ENCODE measurements at regions not wholly inside any gene's neighbourhood (a gene's known extent, or its start where the extent isn't known, plus 50 kb on each side); places are given as distances from the start of the nearest gene placed in this dataset.
"Not testable (repeated sequence)": the region's sequence is repeated elsewhere in the genome, so short reads cannot be mapped to it uniquely, and the experiment has no call there.

DNA sequence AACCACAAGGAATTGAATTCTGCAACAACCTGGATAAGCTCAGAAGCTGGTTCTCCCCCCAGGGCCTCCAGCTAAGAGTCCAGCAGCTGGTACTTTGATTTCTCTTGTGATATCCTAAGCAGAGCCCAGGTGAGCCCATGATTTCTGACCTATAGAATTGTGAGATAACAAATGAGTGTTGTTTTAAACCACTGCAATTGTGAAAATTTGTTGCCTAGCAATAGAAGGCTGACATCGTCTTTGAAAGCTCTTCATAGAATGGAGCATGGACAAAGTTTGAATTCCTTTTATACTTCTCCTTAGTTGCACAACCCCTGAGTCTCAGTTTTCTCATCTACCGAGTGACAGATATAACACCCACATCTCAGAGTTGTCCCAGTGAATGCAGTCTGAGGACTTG lies 129.9 kb downstream of the TEX36 start:
- DNase-seq = no peak

- no peak for DNase-seq
Measured at GRCh38 chr10:125551247-125551646, 131.7 kb downstream of the TEX36 start.

- no peak for DNase-seq
Measured at GRCh38 chr10:125550362-125550761, 132.6 kb downstream of the TEX36 start.

DNA sequence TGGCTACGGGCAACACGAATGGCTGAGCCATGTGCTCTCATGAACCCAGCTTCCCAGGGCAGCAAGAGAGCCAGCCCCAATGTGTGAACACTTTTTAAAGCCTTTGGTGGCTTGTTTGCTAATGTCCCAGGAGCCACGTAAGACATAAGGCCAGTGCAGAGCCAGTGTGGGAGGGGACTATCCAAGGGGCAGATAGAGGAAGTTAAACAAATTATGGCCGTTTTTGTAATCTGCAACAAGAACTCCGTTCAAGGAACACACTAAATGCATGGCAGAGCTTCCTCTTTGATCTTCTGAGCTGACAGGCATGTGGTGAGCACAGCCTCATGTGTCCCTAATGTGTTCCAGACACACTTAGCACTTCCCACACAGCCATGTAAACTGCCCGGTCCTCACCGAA lies 133.3 kb downstream of the TEX36 start:
- DNase-seq = no peak

DNA sequence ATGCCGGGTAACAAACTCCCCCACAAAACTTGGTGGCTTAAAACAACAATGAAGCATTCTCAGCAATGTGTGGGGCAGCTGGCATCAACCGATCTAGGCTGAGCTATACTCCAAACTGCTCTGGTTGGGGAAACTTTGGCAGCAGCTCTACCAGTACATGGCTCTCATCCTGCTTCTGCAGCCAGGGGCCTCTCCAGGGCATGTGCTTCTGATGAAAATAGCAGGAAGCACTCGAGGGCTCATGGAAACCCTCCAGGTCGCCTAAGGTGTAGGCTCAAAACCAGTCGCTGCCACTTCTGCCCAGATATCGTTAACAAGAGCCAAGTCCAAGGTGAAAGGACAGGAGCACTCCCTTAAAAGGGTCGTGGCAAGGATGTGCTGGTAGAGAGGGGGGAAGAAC lies 134.1 kb downstream of the TEX36 start:
- DNase-seq = no peak

- no peak for DNase-seq
Measured at GRCh38 chr10:125548356-125548755, 134.6 kb downstream of the TEX36 start.

- DNase-seq = no peak
Measured at GRCh38 chr10:125547010-125547650, 135.8 kb downstream of the TEX36 start.

- no peak for DNase-seq
Measured at GRCh38 chr10:125543796-125544195, 139.2 kb downstream of the TEX36 start.

DNA sequence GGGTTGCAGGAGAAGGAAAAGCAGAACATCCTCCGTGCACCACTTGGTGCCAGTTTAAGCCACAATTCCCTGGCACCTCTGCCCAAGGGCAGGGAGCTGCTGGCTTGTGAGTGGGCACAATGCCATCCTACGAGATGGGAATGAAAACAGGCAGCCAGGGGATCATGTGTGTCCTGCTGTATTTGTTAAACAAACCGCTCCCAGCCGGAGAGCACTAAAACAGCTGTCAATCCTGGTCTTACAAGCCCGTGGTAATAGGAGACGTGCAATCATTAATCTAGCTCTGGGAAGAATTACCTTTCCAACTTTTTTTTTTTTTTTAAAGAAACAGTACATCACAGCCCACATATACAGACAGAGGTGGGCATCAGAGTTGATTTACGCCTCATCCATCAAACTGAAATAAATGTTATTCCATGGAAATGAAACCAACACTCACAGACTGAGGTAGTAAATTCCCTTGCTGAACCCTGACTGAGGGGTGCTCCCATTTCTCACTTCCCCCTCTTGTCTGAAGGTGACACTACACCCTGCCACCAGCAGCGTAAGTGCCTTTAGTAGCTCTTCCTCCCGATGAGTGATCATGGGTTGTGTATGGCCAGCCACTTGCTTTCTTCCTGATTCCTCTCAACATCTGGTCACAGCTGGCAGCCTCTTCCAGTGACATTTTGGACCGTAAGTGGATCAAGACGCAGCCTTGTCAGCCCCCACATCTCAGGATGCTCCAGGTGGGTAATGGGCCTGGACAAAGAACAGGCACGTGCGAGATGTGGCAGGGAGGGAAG lies 143.8 kb downstream of the TEX36 start:
- no peak for DNase-seq

DNA sequence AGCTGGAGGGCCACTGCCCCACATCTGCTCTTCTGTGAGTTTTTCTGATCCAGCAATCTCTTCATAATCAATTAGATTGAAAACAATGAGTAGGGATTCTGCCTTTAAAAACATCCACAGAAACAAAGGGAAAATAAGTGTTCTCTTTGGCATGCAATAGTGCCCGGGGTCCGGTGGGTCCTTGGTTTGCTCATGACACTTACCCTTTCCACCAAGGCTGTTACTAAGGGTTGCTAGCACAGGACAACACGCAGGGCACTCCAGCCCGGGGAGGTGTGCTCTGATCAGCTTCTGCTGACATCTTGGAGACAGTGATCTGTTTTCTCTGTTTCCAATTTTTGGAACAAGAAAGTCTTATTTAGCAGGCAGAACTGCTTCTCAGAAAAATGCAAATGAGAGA lies 146.7 kb downstream of the TEX36 start:
- no peak for DNase-seq

DNA sequence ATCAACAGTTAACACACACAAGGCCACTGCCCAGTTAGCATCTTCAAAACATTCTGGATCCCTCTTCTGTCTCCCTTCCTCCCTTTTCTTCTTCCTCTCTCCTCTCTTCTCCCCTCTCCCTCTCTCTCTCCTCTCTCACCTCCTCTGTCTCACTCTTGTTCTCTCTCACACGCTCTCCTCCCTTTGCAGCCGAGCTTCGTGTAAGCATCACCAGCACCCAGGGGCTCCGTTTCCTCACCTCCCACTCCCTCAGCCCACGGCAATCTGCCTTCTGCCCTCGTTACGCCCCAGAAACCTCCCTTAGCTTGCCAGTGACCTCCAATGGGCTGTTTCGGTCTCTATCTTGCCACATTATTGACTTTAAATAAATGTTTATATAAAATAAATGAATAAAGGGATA lies 147.4 kb downstream of the TEX36 start:
- no peak for DNase-seq

GRCh38 chr10:125534515-125534914 lies 148.4 kb downstream of the TEX36 start:
- DNase-seq = no peak

DNA sequence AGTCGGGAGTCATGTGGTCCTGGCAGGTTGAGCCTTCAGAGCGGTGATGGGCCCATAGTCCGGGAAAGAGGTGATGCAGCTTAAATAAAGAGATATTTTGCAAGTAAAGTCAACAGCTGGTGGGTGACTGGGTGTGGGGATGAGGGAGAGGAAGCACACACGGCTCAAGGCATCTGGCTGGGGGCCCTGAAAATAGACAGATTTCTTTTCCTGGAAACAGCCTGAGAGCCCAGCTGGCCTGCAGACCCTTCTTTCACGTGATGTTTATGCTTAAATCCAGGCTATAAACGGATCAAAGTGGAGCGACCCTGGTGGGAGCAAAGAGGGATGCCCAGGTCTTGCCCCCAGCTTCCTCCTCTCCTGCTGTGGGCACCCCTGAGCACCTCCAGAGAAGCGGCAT lies 149.1 kb downstream of the TEX36 start:
- DNase-seq = no peak

DNA sequence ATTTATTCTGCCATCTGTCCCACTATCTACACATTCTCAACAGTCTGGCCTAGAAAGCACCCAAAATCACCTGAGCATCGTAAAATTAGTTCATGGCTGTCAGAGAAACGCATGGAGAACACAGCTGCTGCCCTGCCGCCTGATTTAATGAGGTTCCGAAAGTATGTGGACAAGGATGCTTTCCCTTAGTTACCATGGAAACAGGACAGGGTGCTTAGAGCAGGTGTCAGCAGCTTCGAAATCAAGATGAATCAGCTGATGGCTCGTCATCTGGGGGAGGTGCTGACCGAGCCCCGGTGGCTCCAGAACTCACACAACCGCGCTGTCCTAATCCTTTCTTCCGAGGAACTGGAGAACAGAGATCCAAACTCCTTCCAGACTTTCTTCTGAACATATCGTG lies 151.5 kb downstream of the TEX36 start:
- no peak for DNase-seq

DNA sequence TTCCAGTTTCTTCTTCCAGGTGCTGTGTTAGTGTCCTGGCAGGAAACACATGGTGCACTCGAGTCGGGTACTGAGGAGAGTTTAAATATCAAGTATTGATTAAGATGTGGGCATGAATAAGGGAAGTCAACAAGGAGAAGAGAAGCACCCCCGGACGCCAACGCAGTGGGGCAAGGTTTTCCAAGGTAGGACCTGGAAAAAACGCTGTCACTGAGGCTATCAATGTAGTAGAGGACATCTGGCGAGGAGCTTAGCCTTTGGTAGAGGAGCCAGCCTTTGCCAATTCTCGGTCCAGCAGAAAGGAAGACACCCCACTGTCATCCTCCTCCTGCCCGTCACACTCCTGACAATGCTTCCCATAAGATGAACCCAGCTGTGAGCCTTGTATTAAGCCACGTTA lies 159.6 kb downstream of the TEX36 start:
- DNase-seq = no peak

DNA sequence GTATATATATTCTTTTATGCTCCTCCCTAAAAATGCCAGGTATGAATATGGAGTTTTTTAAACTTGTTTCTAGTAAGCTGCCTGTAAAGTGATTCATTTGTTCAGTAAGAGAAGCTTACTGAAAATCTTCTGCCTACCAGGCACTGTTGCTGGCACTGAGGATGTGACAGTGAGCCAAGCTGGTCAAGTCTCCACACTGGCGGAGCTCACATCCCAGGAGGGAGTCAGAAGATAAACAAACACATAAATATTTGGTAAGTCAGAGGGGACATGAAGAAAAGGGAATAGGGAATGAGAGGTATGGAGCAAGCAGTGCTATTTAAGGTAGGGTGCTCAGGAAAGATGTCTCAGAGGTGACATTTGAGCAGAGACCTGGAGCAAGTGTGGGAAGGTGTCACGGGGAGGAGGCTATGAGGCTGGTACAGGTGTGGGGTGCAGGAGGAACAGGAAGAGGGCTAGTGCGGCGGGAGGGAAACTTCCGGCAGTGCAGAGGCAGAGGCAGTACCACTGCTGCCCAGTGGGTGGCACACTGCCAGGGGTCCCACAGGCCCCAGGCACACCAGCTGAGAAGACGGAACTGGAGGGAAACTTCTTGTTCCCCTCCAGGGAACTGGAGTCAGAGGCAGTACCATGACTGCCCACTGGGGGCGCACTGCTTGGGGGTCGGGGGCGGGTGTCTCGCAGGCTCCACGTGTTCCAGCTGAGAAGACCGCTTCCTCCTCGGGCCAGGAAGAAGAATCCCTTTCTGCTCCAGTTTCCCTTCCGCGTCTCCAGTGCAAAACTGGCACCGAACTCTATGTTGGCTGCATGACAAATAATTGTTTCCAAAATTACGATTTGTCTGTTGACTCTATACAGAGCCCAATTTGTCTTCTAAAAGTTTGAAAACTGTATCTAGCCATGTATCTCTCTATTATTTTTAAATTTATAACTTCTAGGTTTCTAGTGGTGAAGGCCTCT lies 161.0 kb downstream of the TEX36 start:
- DNase-seq = no peak

GRCh38 chr10:125520968-125521367 lies 162.0 kb downstream of the TEX36 start:
- no peak for DNase-seq

- not testable (repeated sequence) for DNase-seq
Measured at GRCh38 chr10:125518397-125518796, 164.6 kb downstream of the TEX36 start.

- DNase-seq = no peak
Measured at GRCh38 chr10:125515571-125515970, 167.4 kb downstream of the TEX36 start.

GRCh38 chr10:125514206-125515162 lies 168.5 kb downstream of the TEX36 start:
- DNase-seq = no peak

DNA sequence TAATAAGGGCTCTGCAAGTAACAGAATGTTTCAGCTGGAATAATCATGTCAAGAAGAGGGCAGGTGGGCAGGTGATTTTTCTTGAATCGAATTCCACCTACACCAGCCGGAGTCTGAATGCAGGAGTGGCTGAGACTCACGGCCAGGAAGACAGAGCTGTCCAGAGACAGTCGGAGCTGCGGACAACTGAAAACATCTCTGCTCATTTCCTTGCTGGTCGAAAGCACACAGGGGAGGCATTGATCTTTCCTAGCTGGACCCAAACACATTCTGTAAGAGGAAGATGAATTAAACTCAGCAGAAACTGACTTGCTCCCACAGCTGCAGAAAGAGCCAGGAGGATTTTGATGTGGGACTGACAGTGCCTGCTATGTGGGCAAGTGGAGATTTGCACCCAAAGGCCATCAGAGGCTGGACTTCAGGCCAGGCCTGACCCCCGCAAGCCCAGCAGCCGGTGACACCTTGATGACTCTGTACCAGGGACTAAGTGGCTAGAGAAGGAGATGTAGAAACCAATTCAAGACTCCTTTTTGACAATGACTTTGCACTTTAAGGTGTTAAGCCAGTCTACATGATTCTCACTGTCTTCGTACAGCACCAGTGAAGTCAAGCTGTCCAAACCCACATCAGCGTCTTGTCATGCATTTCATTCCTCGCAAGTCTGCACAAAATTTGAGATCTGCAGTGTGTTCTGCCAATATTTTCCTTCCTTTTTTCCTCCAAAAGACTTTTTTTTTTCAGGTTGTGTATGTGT lies 169.4 kb downstream of the TEX36 start:
- no peak for DNase-seq

- no peak for DNase-seq
Measured at GRCh38 chr10:125510998-125511397, 172.0 kb downstream of the TEX36 start.
